Activated naive CD4-positive, alpha-beta T cell treated with Interleukin-2 at 50 U/mL for 16 hours (primary cell): ENCODE measurements at regions not wholly inside any gene's neighbourhood (a gene's known extent, or its start where the extent isn't known, plus 50 kb on each side); places are given as distances from the start of the nearest gene placed in this dataset.
"Not testable (repeated sequence)": the region's sequence is repeated elsewhere in the genome, so short reads cannot be mapped to it uniquely, and the experiment has no call there.

Source experiments
- DNase-seq: peaks from one replicate; pipeline ENCODE4 v3.0.0-alpha.2; 2020

DNA sequence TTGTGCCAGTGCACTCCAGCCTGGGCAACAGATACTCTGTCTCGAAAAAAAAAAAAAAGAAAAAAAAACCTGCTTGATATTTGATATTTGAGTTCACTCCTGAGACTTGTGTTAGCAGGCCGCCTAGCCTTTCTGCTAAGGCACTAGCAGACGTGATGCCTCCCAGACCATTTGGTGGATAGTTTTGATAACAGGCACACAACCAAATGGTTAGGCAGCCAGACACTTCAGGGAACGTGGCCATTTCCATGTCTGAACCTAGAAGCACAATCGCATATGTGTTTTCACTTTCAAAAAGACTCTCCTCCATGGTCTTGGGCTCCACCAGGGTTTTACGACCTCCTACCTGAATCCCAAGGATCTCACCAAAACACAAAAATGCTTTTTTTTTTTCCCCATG lies 1319.5 kb downstream of the BRINP3 start:
- no peak for DNase-seq

DNA sequence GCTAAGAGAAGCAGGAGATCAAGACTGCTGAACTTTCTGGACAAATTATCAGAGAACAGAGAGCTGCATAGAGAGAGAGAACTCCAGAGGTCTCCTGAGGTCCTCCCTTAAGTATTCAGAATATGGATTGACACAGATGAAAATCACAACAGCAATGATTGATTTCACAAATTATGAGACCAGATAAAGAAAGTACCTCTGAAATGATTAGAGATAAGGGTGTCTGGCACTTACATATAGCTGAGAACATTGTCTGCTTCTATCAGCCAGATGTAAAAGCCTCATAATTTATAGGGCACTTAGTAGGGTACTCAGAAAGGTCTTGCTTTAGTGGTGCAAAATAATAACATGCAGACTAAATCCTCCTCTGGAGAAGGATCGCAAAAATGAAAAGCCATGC lies 1301.8 kb downstream of the BRINP3 start:
- no peak for DNase-seq

DNA sequence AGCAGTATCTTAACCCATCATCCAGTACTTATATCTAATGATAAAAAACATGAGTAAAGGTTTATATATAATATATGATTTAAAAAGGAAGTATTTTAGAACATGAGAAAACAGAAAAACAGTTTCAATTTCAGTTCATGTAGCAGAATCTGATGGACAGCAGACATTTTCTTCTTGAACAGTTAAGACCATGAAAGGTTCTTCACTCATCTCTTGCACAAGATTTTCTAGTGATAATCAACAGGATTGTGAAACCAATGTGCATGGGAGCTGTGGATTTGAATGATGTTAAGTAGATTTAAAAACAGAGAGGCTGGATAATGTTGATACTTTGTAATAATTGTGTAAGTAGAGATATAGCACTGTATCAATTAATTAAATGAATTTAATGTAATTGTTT lies 1297.6 kb downstream of the BRINP3 start:
- DNase-seq, result no peak

DNA sequence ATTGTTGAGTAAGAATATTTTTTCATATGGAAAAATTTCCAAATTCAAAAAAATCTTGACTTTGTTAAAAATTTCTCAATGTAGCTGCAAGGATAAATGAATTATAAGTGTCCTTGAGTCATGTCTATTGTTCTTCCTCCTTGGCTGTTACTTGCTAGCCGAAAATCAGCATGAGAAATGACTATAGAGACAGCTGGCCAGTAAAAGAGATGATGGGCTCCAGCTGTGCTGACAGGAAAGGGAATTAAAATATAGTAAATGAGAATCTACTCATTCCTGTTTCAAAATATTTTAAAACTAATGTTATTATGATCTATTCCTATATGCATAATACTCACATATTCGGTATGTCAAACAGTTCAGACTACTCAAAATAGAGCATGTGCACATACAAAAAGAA lies 1292.6 kb downstream of the BRINP3 start:
- no peak for DNase-seq

- DNase-seq, result no peak
These were observed 1284.7 kb downstream of the BRINP3 start for GRCh38 chr1:189192741-189193520.

DNA sequence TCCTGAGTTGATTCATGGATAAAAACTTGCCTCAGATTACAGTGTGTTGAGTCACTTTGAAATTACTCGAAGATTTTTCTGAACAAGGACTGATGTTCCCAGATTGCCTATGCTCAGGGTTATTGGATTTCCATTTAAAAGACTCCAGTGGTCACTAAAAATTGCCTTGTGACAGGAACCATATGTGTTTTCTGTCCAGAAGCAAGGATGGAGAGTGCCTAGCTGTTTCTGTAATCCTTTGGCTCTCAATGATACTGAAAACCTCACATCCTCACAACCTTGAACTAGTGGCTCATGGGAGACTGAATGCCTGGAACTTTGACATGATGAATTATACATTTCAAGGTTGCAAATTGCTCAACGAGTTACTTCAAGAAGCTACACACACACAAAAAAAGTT lies 1271.8 kb downstream of the BRINP3 start:
- DNase-seq, result no peak

- DNase-seq, result no peak
These were observed 1271.0 kb downstream of the BRINP3 start for GRCh38 chr1:189206617-189207016.

DNA sequence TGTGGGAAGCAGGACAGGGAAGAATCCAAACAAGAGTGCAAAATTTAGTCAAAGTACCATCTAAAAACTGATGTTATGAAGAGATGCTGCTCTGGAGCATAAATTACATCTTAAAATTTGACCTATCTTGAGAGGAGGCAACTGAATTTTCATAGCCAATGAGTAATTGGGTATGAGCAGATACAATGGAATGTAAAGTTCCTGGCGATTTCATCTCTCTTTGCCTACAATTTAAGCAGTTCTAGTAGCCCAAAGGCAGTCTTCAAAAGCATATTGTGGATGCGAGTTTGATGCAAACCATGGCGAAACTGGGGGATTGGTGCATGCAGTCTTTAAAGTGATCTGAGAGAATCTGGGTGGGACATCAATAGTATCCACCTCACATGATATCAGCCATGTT lies 1265.9 kb downstream of the BRINP3 start:
- DNase-seq, result no peak

- no peak for DNase-seq
These were observed 1265.1 kb downstream of the BRINP3 start for GRCh38 chr1:189212606-189213005.

DNA sequence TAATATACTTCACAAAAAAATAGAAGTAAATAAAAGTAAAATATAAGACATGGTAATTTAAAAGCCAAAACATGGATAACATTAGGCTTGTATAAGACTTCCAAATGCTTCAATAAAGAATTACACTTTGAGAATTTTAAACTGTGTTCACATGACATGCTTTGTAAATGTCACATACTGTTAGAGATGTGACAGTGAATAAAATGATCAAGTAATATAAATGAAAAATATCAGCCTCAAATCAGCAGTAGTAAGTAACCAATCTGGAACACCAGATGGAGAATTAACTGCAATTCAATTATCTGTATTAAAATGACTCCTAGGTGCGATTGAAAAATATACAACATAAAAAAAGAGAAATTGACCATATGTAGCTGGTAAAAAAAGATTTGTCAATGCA lies 1260.8 kb downstream of the BRINP3 start:
- no peak for DNase-seq

DNA sequence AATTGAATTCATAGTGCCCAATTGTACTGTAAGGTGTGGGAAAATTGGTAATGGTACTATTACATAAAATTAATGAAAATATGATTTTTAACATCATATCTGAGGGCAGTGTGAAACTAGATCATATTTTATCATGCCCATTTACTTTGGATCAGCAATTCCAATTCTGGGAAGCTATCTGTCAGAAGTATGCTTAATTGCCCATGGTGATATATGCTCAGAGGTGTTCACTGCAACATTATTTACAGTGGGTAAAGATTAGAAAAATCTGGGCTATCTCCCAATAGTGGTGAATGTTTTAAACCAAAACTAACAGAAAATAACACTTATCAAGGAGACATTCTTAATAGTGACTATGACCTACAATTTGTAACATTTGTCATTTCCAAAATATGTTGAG lies 1260.0 kb downstream of the BRINP3 start:
- DNase-seq, result no peak

- DNase-seq, result no peak
These were observed 1256.9 kb downstream of the BRINP3 start for GRCh38 chr1:189220750-189221149.

DNA sequence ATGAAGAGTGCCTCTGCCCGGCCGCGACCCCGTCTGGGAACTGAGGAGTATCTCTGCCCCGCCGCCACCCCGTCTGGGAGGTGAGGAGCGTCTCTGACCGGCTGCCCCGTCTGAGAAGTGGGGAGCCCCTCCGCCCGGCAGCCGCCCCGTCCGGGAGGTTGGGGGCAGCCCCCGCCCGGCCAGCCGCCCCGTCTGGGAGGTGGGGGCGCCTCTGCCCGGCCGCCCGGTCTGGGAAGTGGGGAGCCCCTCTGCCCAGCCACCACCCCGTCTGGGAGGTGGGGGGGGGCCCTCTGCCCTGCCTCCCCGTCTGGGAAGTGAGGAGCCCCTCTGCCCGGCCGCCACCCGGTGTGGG lies 1251.9 kb downstream of the BRINP3 start:
- DNase-seq, result not testable (repeated sequence)

GRCh38 chr1:189226779-189227178 lies 1250.9 kb downstream of the BRINP3 start:
- no peak for DNase-seq

GRCh38 chr1:189237008-189237407 lies 1240.7 kb downstream of the BRINP3 start:
- DNase-seq, result no peak

- DNase-seq, result no peak
These were observed 1223.9 kb downstream of the BRINP3 start for GRCh38 chr1:189253601-189254350.

DNA sequence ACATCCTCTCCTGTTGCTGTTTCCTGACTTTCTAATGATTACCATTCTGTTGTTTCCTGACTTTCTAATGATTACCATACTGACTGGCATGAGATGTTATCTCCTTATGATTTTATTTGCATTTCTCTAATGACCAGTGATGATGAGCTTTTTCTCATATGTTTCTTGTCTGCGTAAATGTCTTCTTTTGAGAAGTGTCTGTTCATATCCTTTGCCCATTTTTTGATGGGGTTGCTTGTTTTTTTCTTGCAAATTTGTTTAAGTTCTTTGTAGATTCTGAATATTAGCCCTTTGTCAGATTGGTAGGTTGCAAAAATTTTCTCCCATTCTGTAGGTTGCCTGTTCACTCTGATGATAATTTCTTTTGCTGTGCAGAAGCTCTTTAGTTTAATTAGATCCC lies 1216.5 kb downstream of the BRINP3 start:
- not testable (repeated sequence) for DNase-seq

GRCh38 chr1:189269011-189269410 lies 1208.7 kb downstream of the BRINP3 start:
- no peak for DNase-seq

DNA sequence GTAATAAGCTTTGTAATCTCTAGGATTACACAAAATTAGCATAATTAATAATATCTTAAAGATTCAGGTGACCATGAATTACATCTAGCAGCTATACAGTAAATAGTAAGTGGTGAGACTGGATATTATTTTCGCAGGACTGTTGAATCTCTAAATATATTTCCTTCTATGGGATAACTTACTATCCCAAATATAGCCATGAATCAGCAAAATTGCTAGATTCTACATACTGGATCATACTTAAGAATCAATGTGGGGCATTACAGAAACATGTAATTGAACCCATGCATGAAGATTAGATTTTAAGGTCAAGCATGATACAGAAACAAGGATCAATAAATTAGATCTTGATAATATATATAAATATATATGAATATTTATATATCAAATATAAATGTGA lies 1203.4 kb downstream of the BRINP3 start:
- no peak for DNase-seq

- DNase-seq, result no peak
These were observed 1201.9 kb downstream of the BRINP3 start for GRCh38 chr1:189275796-189276195.

GRCh38 chr1:189289346-189289745 lies 1188.3 kb downstream of the BRINP3 start:
- DNase-seq, result no peak

GRCh38 chr1:189301235-189301634 lies 1176.4 kb downstream of the BRINP3 start:
- no peak for DNase-seq

DNA sequence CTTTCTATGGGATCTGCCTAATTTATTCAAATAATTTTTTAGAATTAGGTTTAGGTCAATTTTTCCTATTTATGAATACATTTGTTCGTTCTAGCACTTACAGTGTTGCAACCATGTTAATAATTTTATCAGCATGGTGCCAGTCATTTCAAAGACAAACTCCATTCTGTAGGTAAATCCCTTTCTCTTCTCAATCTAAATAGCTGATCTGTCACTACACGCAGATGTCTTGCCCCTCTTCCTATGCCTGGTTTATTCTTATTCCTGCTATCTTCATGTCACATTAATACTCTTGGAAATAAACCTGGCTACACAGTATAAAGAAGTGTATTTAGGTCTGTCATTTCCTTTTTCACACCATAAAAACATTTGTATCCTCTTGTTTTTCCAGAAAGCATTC lies 1172.4 kb downstream of the BRINP3 start:
- DNase-seq, result no peak

- no peak for DNase-seq
These were observed 1165.7 kb downstream of the BRINP3 start for GRCh38 chr1:189311915-189312314.

- no peak for DNase-seq
These were observed 1165.2 kb downstream of the BRINP3 start for GRCh38 chr1:189312499-189312898.
